ENCODE measurements at regions not wholly inside any gene's neighbourhood (a gene's known extent, or its start where the extent isn't known, plus 50 kb on each side); places are given as distances from the start of the nearest gene placed in this dataset.
"Not testable (repeated sequence)": the region's sequence is repeated elsewhere in the genome, so short reads cannot be mapped to it uniquely, and the experiment has no call there.

DNA sequence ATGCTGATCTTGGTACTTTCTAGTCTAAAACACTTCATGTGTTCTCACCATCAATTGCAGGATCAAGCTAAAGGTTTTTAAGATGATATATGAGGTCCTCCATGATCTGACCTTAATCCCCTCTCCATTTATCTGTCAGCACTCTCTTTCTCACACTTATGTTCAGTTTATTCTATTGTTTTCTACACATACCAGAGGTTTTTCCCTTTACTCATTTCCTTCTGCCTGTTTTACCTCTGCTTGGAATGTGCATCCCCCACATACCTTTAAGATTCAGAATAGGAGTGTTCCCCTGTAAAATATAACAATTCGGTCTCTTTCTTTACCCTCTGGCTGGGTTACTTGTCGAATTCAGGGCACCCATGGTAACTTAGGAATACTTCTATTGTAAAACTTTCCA is 219.1 kb upstream of the PKP2 start:
- intact Hi-C loops (cut with DNase I, micrococcal nuclease), result no loop called here
- Mint-ChIP-seq H3K4me3 (no peak overlapping the region), H3K27me3 (no peaks in the 10 kb centered on the region), H3K4me1 (ENCODE audit: low read depth) (no peaks in the 10 kb centered on the region), H3K27ac (no peak overlapping the region), H3K9me3 (peaks cover 2% of the 10 kb centered on the region), H3K36me3 (ENCODE audit: low read depth) (no peaks in the 10 kb centered on the region)
- no peaks in the 10 kb centered on the region for H3K9me3 ChIP-seq (ENCODE audit: control insufficient read depth in 1 of 2, insufficient read depth in 1 of 2, low read length in 2 of 2)
- no peak overlapping the region for H3K27ac ChIP-seq (ENCODE audit: low read depth in 1 of 2, low read length in 2 of 2)
- TF ChIP-seq, protein P1, sequence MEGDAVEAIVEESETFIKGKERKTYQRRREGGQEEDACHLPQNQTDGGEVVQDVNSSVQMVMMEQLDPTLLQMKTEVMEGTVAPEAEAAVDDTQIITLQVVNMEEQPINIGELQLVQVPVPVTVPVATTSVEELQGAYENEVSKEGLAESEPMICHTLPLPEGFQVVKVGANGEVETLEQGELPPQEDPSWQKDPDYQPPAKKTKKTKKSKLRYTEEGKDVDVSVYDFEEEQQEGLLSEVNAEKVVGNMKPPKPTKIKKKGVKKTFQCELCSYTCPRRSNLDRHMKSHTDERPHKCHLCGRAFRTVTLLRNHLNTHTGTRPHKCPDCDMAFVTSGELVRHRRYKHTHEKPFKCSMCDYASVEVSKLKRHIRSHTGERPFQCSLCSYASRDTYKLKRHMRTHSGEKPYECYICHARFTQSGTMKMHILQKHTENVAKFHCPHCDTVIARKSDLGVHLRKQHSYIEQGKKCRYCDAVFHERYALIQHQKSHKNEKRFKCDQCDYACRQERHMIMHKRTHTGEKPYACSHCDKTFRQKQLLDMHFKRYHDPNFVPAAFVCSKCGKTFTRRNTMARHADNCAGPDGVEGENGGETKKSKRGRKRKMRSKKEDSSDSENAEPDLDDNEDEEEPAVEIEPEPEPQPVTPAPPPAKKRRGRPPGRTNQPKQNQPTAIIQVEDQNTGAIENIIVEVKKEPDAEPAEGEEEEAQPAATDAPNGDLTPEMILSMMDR (IDR thresholded peaks at IDR 0.05), result no peak
- POLR2A ChIA-PET, result no interaction called here
- no peak for ATAC-seq (ENCODE audit: poor library complexity)
- no peaks in the 10 kb centered on the region for H3K36me3 ChIP-seq (ENCODE audit: insufficient read depth, low read length)
- DNase-seq, result no peak
- H3K27me3 ChIP-seq (ENCODE audit: control insufficient read depth in 1 of 2, insufficient read depth in 2 of 2, low read length in 2 of 2), result no peaks in the 10 kb centered on the region
- no peaks in the 10 kb centered on the region for H3K4me1 ChIP-seq (ENCODE audit: insufficient read depth, low read length)
- H3K4me3 ChIP-seq (ENCODE audit: low read length), result no peak overlapping the region
- CTCF ChIA-PET, result no interaction called here

DNA sequence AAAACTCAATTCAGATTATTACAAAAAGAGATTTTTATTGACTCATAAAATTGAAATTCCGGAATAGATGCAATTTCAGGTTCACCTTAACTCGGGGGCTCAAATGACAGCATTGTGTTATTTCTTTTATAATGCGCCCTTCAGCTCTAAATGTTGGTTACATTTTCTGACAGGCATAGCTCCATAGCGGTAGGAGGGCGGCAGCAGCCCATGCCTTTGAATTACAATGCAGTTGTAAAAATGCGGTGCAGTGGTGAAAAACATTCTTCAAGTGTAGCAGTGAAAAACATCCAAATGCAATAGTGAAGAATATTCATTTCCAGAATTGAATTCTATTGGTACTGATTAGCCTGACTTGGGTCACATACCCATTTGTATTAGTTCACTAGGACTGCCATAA is 215.3 kb upstream of the PKP2 start:
- CTCF ChIA-PET, result no interaction called here
- no peaks in the 10 kb centered on the region for H3K4me1 Mint-ChIP-seq (ENCODE audit: low read depth)

DNA sequence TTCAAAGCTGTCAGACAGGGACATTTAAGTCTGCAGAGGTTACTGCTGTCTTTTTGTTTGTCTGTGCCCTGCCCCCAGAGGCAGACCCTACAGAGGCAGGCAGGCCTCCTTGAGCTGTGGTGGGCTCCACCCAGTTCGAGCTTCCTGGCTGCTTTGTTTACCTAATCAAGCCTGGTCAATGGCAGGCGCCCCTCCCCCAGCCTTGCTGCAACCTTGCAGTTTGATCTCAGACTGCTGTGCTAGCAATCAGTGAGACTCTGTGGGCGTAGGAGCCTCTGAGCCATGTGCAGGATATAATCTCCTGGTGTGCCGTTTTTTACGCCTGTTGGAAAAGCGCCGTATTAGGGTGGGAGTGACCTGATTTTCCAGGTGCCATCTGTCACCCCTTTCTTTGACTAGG is 211.2 kb upstream of the PKP2 start:
- H3K4me3 Mint-ChIP-seq; H3K36me3 ChIP-seq (ENCODE audit: insufficient read depth, low read length); H3K4me1 Mint-ChIP-seq (ENCODE audit: low read depth); H3K4me3 ChIP-seq (ENCODE audit: low read length); H3K27ac ChIP-seq (ENCODE audit: low read depth in 1 of 2, low read length in 2 of 2); CTCF ChIA-PET; POLR2A ChIA-PET; H3K36me3 Mint-ChIP-seq (ENCODE audit: low read depth); H3K9me3 Mint-ChIP-seq; ATAC-seq (ENCODE audit: poor library complexity); H3K27me3 ChIP-seq (ENCODE audit: control insufficient read depth in 1 of 2, insufficient read depth in 2 of 2, low read length in 2 of 2); H3K4me1 ChIP-seq (ENCODE audit: insufficient read depth, low read length); H3K27me3 Mint-ChIP-seq; H3K27ac Mint-ChIP-seq; DNase-seq; intact Hi-C loops (cut with DNase I, micrococcal nuclease): not testable (repeated sequence)
- H3K9me3 ChIP-seq (ENCODE audit: control insufficient read depth in 1 of 2, insufficient read depth in 1 of 2, low read length in 2 of 2), result peaks cover 0 to 11% of the 10 kb centered on the region in 2 experiments

More for the DNA sequence above, 215.3 kb upstream of the PKP2 start:
- Histone ChIP-seq H3K9me3 (ENCODE audit: control insufficient read depth in 1 of 2, insufficient read depth in 1 of 2, low read length in 2 of 2) (peaks cover 0 to 11% of the 10 kb centered on the region in 2 experiments), H3K4me3 (ENCODE audit: low read length) (no peak overlapping the region), H3K27ac (ENCODE audit: low read depth in 1 of 2, low read length in 2 of 2) (no peak overlapping the region), H3K27me3 (ENCODE audit: control insufficient read depth in 1 of 2, insufficient read depth in 2 of 2, low read length in 2 of 2) (no peaks in the 10 kb centered on the region), H3K36me3 (ENCODE audit: insufficient read depth, low read length) (no peaks in the 10 kb centered on the region), H3K4me1 (ENCODE audit: insufficient read depth, low read length) (no peaks in the 10 kb centered on the region)
- Mint-ChIP-seq H3K27me3 (no peaks in the 10 kb centered on the region), H3K4me3 (no peak overlapping the region), H3K9me3 (no peaks in the 10 kb centered on the region), H3K27ac (no peak overlapping the region), H3K36me3 (ENCODE audit: low read depth) (no peaks in the 10 kb centered on the region)
- TF ChIP-seq, protein P1 (IDR thresholded peaks at IDR 0.05), result no peak
- intact Hi-C loops (cut with DNase I, micrococcal nuclease), result no loop called here
- no peak for DNase-seq
- ATAC-seq (ENCODE audit: poor library complexity), result no peak
- POLR2A ChIA-PET, result no interaction called here

DNA sequence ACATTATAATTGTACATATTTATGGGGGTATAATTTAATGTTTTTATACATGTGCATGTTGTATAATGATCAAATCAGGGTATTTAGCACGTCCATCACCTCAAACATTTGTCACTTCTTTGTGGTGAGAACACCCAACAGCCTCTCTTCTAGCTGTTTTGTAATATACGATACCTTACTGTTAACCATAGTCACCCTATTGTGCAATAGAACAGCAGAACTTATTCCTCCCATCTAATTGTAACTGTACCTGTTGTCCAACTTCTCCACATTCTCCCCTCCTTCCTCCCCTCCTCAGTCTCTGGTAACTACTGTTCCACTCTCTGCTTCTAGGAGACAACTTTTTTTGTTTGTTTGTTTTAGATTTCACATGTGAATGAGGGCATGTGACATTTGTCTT is 197.0 kb upstream of the PKP2 start:
- Mint-ChIP-seq H3K9me3 (peaks cover 2% of the 10 kb centered on the region), H3K4me1 (ENCODE audit: low read depth) (no peaks in the 10 kb centered on the region), H3K4me3 (no peak overlapping the region), H3K27me3 (no peaks in the 10 kb centered on the region), H3K36me3 (ENCODE audit: low read depth) (no peaks in the 10 kb centered on the region), H3K27ac (no peak overlapping the region)
- H3K9me3 ChIP-seq (ENCODE audit: control insufficient read depth in 1 of 2, insufficient read depth in 1 of 2, low read length in 2 of 2), result no peaks in the 10 kb centered on the region
- no peaks in the 10 kb centered on the region for H3K4me1 ChIP-seq (ENCODE audit: insufficient read depth, low read length)
- DNase-seq, result no peak
- H3K27ac ChIP-seq (ENCODE audit: low read depth in 1 of 2, low read length in 2 of 2), result no peak overlapping the region
- H3K4me3 ChIP-seq (ENCODE audit: low read length), result no peak overlapping the region
- TF ChIP-seq, protein P1 (IDR thresholded peaks at IDR 0.05), result no peak
- no peak for ATAC-seq (ENCODE audit: poor library complexity)
- ChIA-PET CTCF (no interaction called here), POLR2A (no interaction called here)
- no peaks in the 10 kb centered on the region for H3K27me3 ChIP-seq (ENCODE audit: control insufficient read depth in 1 of 2, insufficient read depth in 2 of 2, low read length in 2 of 2)
- H3K36me3 ChIP-seq (ENCODE audit: insufficient read depth, low read length), result no peaks in the 10 kb centered on the region
- intact Hi-C loops (cut with DNase I, micrococcal nuclease), result no loop called here

DNA sequence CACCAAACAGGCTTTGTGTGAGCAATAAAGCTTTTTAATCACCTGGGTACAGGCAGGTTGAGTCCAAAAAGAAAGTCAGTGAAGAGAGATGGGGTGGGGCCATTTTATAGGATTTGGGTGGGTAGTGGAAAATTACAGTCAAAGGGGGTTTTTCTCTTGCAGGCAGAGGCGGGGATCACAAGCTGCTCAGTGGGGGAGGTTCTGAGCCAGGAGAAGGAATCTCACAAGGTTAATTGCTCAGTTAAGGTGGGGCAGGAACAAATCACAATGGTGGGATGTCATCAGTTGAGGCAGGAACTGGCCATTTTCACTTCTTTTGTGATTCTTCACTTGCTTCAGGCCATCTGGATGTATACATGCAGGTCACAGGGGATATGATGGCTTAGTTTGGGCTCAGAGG is 191.3 kb upstream of the PKP2 start:
- H3K36me3 ChIP-seq (ENCODE audit: insufficient read depth, low read length); H3K27ac Mint-ChIP-seq; intact Hi-C loops (cut with DNase I, micrococcal nuclease); ATAC-seq (ENCODE audit: poor library complexity); H3K9me3 ChIP-seq (ENCODE audit: control insufficient read depth in 1 of 2, insufficient read depth in 1 of 2, low read length in 2 of 2); H3K4me3 Mint-ChIP-seq; H3K36me3 Mint-ChIP-seq (ENCODE audit: low read depth); H3K27me3 ChIP-seq (ENCODE audit: control insufficient read depth in 1 of 2, insufficient read depth in 2 of 2, low read length in 2 of 2); H3K4me3 ChIP-seq (ENCODE audit: low read length); H3K4me1 Mint-ChIP-seq (ENCODE audit: low read depth); H3K27ac ChIP-seq (ENCODE audit: low read depth in 1 of 2, low read length in 2 of 2); H3K9me3 Mint-ChIP-seq; H3K4me1 ChIP-seq (ENCODE audit: insufficient read depth, low read length); H3K27me3 Mint-ChIP-seq; POLR2A ChIA-PET; CTCF ChIA-PET; DNase-seq: not testable (repeated sequence)

DNA sequence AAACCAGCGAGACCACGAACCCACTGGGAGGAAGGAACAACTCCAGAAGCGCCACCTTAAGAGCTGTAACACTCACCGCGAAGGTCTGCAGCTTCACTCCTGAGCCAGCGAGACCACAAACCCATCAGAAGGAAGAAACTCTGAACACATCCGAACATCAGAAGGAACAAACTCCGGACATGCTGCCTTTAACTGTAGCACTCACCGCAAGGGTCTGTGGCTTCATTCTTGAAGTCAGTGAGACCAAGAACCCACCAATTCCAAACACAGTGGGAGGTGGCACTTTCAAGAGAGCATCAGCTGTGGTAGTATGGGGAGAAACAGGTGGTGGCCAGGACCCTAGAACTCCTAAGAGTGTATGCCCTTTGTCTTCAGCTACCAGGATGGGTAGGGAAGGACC is 179.8 kb upstream of the PKP2 start:
- POLR2A ChIA-PET; CTCF ChIA-PET; H3K36me3 Mint-ChIP-seq (ENCODE audit: low read depth); H3K27me3 Mint-ChIP-seq; H3K27ac ChIP-seq (ENCODE audit: low read depth in 1 of 2, low read length in 2 of 2); H3K4me1 ChIP-seq (ENCODE audit: insufficient read depth, low read length); ATAC-seq (ENCODE audit: poor library complexity); H3K4me1 Mint-ChIP-seq (ENCODE audit: low read depth); H3K27me3 ChIP-seq (ENCODE audit: control insufficient read depth in 1 of 2, insufficient read depth in 2 of 2, low read length in 2 of 2); H3K9me3 Mint-ChIP-seq; H3K27ac Mint-ChIP-seq; intact Hi-C loops (cut with DNase I, micrococcal nuclease); H3K4me3 Mint-ChIP-seq; H3K36me3 ChIP-seq (ENCODE audit: insufficient read depth, low read length); DNase-seq; H3K4me3 ChIP-seq (ENCODE audit: low read length): not testable (repeated sequence)
- peaks cover 0 to 13% of the 10 kb centered on the region in 2 experiments for H3K9me3 ChIP-seq (ENCODE audit: control insufficient read depth in 1 of 2, insufficient read depth in 1 of 2, low read length in 2 of 2)

Measured in CD4-positive, alpha-beta T cell (primary cell).